ENCODE measurements at regions not wholly inside any gene's neighbourhood (a gene's known extent, or its start where the extent isn't known, plus 50 kb on each side); places are given as distances from the start of the nearest gene placed in this dataset.

DNA sequence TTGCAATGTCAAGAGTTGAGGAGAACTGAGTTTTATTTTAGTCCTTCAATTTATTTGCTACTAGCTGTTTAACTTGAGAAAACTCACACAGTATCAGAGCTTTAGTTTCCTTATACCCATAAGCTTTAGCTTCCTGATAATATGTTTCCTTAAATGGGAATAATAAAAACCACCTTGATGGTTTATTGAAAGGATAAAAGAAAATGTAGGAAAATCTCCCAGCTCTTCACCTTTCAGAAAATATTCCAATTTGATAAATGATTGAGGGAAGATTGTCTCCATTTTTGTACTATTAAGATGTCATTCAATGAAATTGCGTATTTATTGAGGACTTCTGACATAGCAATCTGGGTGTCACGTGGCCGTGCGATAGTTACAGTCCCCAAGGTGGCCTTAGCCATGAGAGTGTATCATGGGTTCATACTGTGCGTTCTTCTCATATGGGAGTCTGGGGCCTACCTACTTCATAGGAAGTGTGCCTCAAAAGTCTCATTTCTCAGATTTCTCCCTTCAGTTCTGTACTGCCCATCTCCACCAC, 296.3 kb upstream of the BMP2 start:
- TF ChIP-seq MAFF (IDR thresholded peaks at IDR 0.05; ENCODE audit: low read depth, low read length), result no peak
- no peak for TF ChIP-seq ATRX (CRISPR knock-in tag; IDR thresholded peaks at IDR 0.05; ENCODE audit: borderline replicate concordance)
- TF ChIP-seq ZNF274 (CRISPR knock-in tag; IDR thresholded peaks at IDR 0.05), result no peak
